LHCN-M2 (cell line): ENCODE measurements at regions not wholly inside any gene's neighbourhood (a gene's known extent, or its start where the extent isn't known, plus 50 kb on each side); places are given as distances from the start of the nearest gene placed in this dataset.
"Not testable (repeated sequence)": the region's sequence is repeated elsewhere in the genome, so short reads cannot be mapped to it uniquely, and the experiment has no call there.

ENCODE experiments used
- DNase-seq: peaks from one replicate; pipeline ENCODE4 v3.0.0-alpha.2; 2012; ENCODE audit warnings: low read depth

DNA sequence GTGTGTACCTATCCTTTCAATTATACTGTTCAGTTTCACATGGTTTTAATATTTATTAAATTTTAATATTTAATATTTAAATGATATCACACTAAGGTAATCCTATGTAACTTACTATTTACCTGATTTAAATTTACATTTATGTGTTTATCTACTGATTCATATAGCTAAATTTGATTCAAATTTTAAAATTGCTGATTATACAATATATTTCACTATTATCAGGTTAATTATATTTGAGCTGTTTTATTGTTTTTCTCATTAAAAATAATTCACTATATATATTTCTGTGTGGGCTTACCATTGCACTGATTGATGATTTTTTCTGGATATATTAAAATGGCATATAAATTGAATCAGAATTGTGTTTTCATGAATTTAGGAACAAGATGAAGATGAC is 1923.5 kb downstream of the STIM2 start:
- DNase-seq = no peak

DNA sequence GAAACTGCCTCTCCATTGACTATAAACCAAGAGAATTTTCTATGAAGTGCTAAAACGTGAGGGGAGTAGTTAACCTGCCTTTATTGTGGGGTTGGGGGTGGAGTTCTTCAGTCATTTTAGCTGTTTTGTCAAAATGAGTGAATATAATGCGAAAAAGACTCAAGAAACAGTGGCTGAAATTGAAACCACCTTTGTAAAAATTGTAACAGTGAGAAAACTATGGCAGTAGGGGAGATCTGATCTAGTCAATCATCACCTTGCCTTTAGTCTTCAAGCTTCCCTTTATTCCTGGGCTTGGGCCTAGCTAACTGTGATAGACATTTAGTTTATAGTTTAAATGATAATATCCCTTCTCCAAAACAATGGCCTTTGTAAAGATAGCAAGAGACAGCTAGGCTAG is 1927.3 kb downstream of the STIM2 start:
- no peak for DNase-seq

DNA sequence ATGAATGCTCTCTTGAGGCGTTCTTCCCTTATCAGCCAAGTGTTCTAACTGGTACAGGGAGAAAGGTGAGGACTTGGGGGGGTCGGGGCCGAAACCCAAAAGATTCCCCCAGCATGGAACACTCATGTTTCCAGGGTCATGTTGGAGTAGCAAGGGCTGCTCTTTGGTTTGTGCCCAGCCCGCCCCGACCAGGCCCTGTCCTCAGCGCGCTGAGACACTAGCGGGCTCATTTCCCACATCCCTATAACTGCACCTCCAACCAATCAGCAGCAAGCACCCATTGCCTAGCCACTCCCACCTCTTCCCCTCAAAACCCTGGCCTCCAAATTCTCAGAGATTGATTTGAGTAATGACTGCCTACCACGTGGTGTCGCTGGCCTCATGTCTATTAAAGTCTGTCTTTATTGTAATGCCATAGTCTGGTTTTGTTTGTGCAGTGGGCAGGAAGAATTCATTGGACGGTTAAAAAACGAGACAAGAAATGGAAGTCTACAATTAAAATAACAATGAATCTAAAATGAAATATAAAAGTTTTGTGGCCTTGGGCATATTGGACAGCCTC is 1928.4 kb downstream of the STIM2 start:
- DNase-seq = no peak

DNA sequence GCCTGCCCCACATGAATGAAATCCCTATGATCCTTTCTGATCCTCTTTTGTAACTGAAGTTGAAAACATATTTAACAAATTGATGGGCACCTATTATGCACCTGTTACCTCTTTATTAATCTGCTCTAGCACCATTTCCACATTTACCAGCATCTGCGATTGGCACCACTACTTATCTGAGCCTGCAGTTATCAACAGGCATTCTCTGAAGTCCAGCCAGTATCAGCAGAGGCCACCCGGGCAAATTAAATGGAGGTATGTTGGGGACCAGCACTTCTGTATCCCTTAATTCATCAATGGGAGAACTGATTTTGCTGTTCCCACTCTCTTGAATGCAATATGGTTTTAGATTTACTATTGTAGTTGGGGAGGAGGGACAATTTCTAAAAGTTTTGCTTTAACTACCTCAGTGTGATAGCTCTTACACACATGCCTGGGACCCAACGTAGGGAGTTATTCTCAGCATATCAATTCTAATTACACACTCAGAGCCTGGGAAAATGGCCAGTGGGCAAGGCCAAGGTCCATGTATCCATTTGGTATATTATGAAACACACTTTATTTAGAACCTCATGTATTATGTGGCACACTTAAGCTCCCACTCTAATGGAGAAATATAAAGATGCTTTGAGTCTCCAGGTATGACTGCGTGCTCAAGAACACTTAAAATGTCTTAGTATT is 1927.1 kb upstream of the PCDH7 start:
- DNase-seq = no peak

DNA sequence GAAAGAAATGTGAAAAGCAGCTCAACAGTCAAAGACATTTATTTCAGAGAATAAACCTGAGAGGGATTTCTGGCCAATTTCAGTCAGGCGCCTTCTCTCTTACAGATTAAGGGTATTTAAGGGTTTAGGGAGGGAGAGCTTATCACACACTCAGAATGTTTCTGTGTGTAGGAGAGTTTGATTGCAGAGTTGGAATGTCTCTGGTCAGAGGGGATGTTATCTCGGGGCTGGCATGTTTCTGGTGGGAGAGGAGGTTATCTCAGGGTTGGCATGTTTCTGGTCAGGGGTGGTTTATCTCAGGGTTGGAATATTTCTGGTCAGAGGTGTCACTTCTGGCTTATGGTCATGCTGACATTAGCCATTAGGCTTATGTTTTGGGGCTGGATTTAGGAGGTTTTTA is 1920.5 kb upstream of the PCDH7 start:
- no peak for DNase-seq

- DNase-seq = no peak
Measured at GRCh38 chr4:28811025-28811424, 1909.1 kb upstream of the PCDH7 start.

GRCh38 chr4:28822163-28822562 is 1898.0 kb upstream of the PCDH7 start:
- DNase-seq = no peak

GRCh38 chr4:28827866-28828265 is 1892.3 kb upstream of the PCDH7 start:
- no peak for DNase-seq

GRCh38 chr4:28831867-28832266 is 1888.3 kb upstream of the PCDH7 start:
- no peak for DNase-seq

- no peak for DNase-seq
Measured at GRCh38 chr4:28832444-28832843, 1887.7 kb upstream of the PCDH7 start.

- no peak for DNase-seq
Measured at GRCh38 chr4:28834120-28834519, 1886.0 kb upstream of the PCDH7 start.

DNA sequence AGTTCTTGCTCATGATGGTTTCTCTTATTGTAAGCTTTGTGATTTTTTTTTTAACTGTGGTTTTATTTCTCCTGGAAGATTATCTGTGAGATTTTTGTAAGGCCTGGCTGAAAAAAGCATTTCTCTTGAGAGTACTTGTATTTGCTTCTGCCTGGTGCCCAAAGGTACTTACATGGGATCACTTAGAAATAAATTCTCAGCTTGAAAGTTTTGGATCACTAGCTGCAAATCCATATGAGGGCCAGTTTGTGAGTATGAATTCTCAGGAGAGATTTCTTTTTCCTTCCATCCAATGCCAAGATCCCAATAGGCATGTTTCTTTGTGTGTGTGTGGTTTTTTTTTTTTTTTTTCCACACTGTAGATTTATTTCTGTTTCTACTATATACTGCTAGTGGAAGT is 1884.7 kb upstream of the PCDH7 start:
- DNase-seq = no peak

- no peak for DNase-seq
Measured at GRCh38 chr4:28842271-28842670, 1877.9 kb upstream of the PCDH7 start.

DNA sequence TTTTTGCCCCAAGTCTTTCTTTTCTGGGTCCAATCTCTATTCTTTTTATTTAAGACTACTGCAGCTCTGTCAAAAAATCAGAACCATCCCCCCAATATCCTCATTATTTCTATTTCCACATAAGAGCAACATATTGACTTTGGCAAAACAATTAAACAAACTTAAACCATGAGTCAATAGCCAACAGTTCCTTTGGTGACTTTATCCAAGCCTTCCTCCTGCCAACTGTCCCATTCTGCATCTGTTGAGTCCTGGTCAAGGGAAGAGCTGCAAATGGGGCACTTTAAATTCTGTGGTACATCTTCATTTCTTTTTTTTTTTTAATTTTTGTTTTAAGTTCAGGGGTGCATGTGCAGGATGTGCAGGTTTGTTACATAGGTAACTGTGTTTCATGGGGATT is 1875.0 kb upstream of the PCDH7 start:
- no peak for DNase-seq

DNA sequence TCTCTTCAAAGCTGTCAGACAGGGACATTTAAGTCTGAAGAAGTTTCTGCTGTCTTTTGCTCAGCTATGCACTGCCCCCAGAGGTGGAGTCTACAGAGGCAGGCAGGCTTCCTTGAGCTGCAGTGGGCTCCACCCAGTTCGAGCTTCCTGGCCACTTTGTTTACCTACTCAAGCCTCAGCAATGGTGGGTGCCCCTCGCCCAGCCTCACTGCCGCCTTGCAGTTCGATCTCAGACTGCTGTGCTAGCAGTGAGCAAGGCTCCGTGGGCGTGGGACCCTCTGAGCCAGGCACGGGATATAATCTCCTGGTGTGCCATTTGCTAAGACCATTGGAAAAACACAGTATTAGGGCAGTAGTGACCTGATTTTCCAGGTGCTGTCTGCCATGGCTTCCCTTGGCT is 1863.1 kb upstream of the PCDH7 start:
- not testable (repeated sequence) for DNase-seq

DNA sequence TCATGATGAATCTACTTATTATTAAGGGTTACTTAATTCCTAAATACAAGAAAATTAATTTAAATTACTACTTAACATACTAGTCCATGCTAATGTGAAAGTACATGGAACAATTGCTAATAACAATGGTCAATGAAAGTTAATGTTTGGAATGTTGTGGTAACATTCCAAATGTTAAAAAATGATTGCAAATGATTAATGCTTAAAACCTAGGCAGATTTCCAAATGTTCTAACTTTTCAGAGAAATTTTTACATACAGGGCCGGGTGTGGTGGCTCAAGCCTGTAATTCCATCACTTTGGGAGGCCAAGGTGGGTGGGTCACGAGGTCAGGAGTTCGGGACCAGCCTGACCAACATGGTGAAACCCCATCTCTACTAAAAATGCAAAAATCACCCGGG is 1851.3 kb upstream of the PCDH7 start:
- no peak for DNase-seq

DNA sequence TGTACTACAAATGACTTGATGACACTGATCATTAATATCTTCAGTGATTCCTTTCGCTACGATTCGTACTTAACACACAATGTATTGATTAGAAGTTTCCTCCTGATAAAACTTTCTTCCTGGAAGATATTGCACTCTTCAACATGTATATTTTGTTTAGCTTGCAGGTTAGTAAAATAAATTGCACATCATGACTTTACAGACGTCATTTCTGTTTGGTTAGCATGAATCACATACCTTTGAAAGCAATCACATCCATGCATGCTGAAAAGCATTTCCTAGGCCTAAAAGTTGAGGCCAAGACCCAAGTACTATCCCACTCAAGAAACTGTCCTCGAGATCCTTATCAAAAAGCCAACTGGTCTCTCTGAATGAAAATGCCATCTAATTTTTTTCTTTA is 1841.0 kb upstream of the PCDH7 start:
- DNase-seq = no peak

GRCh38 chr4:28879900-28880299 is 1840.3 kb upstream of the PCDH7 start:
- no peak for DNase-seq

- no peak for DNase-seq
Measured at GRCh38 chr4:28883211-28883610, 1837.0 kb upstream of the PCDH7 start.

DNA sequence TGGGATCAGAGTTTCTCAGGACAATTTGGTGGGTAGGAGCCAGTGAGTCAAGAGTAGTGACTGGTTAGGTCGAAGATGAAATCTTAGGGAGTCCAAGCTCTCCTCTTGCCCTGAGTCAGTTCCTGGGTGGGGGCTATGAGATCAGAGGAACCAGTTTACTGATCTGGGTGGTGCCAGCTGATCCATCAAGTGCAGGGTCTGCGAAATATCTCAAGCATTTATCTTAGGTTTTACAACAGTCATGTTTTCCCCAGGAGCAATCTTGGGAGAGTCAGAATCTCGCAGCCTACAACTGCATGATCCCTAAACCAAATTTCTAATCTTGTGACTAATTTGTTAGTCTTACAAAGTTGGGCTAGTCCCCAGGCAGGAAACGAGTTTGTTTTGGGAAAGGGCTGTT is 1833.2 kb upstream of the PCDH7 start:
- DNase-seq = no peak

DNA sequence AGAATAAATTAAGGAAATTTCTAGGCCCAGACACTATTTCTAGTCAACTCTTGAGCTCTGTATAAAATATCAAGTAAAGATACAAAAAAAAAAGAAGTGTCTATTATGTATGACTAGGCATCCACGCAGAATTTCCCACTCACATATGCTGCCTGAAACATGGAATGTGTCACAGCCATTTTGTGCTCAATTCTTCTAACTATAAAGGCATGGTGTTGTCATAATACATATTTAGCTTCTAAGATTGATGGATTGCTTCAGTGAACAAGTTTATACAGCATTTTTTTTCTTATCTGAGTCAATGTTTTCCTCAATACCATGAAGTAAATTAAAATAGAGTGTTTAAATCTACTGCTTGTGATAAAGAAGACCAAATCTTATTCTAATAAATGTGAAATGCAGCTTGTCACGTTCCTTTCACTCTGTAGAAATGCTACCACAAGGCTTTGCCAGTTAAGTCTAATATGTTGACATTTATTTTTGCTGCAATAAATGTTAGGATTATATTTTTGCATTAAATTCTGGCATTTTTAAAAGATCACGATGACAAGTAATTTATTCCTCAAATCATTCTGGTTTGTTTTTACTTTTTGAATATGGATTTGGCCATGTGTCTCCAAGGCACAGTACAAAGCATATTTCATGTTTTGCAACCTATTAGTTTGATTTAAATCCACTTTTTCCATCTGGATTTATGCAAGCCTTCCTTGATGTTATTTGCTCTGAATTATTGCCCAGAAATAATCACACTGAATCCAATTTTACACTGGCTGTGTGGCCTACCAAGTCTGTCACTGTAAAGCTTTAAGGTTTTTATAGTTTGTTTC is 1829.0 kb upstream of the PCDH7 start:
- no peak for DNase-seq

GRCh38 chr4:28913466-28913865 is 1806.7 kb upstream of the PCDH7 start:
- no peak for DNase-seq

DNA sequence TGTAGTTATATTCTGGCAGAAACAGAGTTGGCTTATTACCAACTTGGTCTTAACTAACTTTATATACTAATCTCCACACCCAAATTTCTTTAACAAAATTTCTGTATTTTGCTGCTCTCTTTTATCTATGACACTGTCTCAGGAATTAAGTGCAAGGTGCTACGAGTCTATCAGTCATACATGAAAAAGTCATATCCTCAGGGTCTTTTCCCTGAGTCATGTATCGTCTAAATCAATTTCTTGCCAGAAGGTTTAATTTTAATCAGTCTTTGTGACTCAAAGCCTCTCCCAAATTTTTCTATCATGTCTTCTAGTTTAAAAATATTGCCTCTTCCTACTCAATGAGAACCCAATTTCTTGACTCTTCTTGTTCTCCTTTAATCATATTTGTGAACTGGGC is 1803.6 kb upstream of the PCDH7 start:
- no peak for DNase-seq
